K562 (cell line): ENCODE measurements at regions not wholly inside any gene's neighbourhood (a gene's known extent, or its start where the extent isn't known, plus 50 kb on each side); places are given as distances from the start of the nearest gene placed in this dataset.

Experiments used
- ATAC-seq: fragments of 200-7000 bp; cut with Tn5 transposase; 3 replicates; pipeline ENCODE4 v1.9.1; 2020; ENCODE audit warnings: moderate library complexity
- BruUV-seq: library from RNA; stranded (reverse); fragments of 400-500 nt; replicated peaks from 2 replicates; lab custom pipeline; 2021; lab: Mats Ljungman, UMichigan
- CTCF ChIA-PET: fragments of 300-600 bp; formaldehyde crosslinking; extraction: SDS; loops from one replicate; lab custom pipeline; 2021; ENCODE audit warnings: low intra/inter-chr PET ratio; lab: Yijun Ruan, JAX
- POLR2A ChIA-PET: fragments of 300-600, 350-650 bp; sonication (Branson Sonifier 250); formaldehyde crosslinking; extraction: SDS; loops from one replicate; lab custom pipeline; 2021; ENCODE audit warnings: antibody characterized with exemption, inconsistent platforms; lab: Yijun Ruan, JAX
- DNase-seq, 4 experiments: peaks; one replicate each; pipeline versions ENCODE4 v3.0.0 to v3.0.0-alpha.2; 2011 to 2018; ENCODE audit warnings: low spot score in 3 of 4, mixed read lengths in 3 of 4; ENCODE audit errors: extremely low read depth in 1 of 4
- FAIRE-seq: peaks from 2 replicates; lab custom pipeline; 2011; peaks lifted over from hg19 to GRCh38; lab: Jason Lieb, UNC
- H2AFZ ChIP-seq: 2 replicates; pipeline ENCODE4 v1.6.0; 2011; ENCODE audit warnings: low read depth, low read length, control low read depth, inconsistent platforms
- H3K27ac ChIP-seq: fragments of 200-600 bp; 3 replicates; pipeline ENCODE4 v1.8.0; 2011; ENCODE audit warnings: low read depth, mild to moderate bottlenecking, control low read depth, inconsistent platforms, low read length, moderate library complexity, mixed read lengths; ENCODE audit errors: extremely low read depth
- H3K27me3 ChIP-seq, 2 experiments: fragments of 300-600 bp in 1 of 2; 2 replicates in 1 of 2; 3 replicates in 1 of 2; pipeline versions ENCODE4 v1.6.0 to v1.8.0; 2011; ENCODE audit warnings: inconsistent platforms in 2 of 2, low read length in 2 of 2, mild to moderate bottlenecking in 1 of 2, mixed read lengths in 1 of 2, moderate library complexity in 1 of 2; ENCODE audit not compliant: control insufficient read depth in 2 of 2, insufficient read depth in 2 of 2
- H3K36me3 ChIP-seq: fragments of 300-600 bp; 3 replicates; pipeline ENCODE4 v1.8.0; 2011; ENCODE audit warnings: mild to moderate bottlenecking, low read length, inconsistent platforms; ENCODE audit not compliant: control insufficient read depth, insufficient read depth
- H3K4me1 ChIP-seq, 2 experiments: fragments of 200-600 bp in 1 of 2; replicated peaks in 1 of 2; 2 replicates in 1 of 2; 3 replicates in 1 of 2; pipeline versions ENCODE4 v1.5.1 to v1.8.0; 2011; ENCODE audit warnings: inconsistent platforms in 2 of 2, low read length in 2 of 2, mild to moderate bottlenecking in 1 of 2, mixed read lengths in 1 of 2, moderate library complexity in 1 of 2; ENCODE audit not compliant: control insufficient read depth in 2 of 2, insufficient read depth in 2 of 2
- H3K4me2 ChIP-seq: 2 replicates; pipeline ENCODE4 v1.6.1; 2011; ENCODE audit warnings: low read length, control low read depth, inconsistent platforms, mixed read lengths; ENCODE audit not compliant: insufficient read depth
- H3K4me3 ChIP-seq: fragments of 200-600 bp; sonication (generic), shearing (Covaris generic); 2 replicates; pipeline ENCODE4 v1.5.1; 2016; ENCODE audit warnings: control low read depth, inconsistent platforms
- H3K79me2 ChIP-seq: fragments of 200-600 bp; 3 replicates; pipeline ENCODE4 v1.8.0; 2011; ENCODE audit warnings: low read length, inconsistent platforms; ENCODE audit not compliant: control insufficient read depth, insufficient read depth
- H3K9ac ChIP-seq, 2 experiments: 2 replicates each; pipeline versions ENCODE4 v1.6.0 to v1.6.1; 2011; ENCODE audit warnings: low read depth in 2 of 2, low read length in 2 of 2, control low read depth in 1 of 2, inconsistent platforms in 1 of 2, mild to moderate bottlenecking in 1 of 2, mixed read lengths in 1 of 2; ENCODE audit not compliant: insufficient read depth in 1 of 2
- H3K9me1 ChIP-seq: one replicate; pipeline ENCODE4 v1.6.0; 2011; ENCODE audit warnings: inconsistent platforms, mild to moderate bottlenecking, low read length, moderate library complexity; ENCODE audit not compliant: control insufficient read depth, insufficient read depth
- H3K9me3 ChIP-seq: replicated peaks from 2 replicates; pipeline ENCODE4 v1.5.1; 2011; ENCODE audit warnings: low read depth, low read length, inconsistent platforms; ENCODE audit not compliant: control insufficient read depth, insufficient read depth
- H4K20me1 ChIP-seq: replicated peaks from 2 replicates; pipeline ENCODE4 v1.6.1; 2011; ENCODE audit warnings: low read length, inconsistent platforms, mixed read lengths; ENCODE audit not compliant: control insufficient read depth, insufficient read depth
- ARNT ChIP-seq, 2 experiments: fragments of 450-650 bp; IDR thresholded peaks; 2 replicates each; pipeline ENCODE4 v1.6.1; 2016; ENCODE audit warnings: mild to moderate bottlenecking in 1 of 2
- ASH1L ChIP-seq: fragments of 450-650 bp; IDR thresholded peaks from 2 replicates; pipeline ENCODE4 v1.6.1; 2018; ENCODE audit warnings: borderline replicate concordance, mild to moderate bottlenecking, low read depth; ENCODE audit not compliant: partially characterized antibody
- CAMTA2 ChIP-seq: fragments of 250-450 bp; sonication (Bioruptor Pico); conservative IDR thresholded peaks from 2 replicates; pipeline ENCODE4 v1.5.1; 2022
- ETV5 ChIP-seq: sonication (generic); formaldehyde crosslinking; IDR thresholded peaks from 2 replicates; pipeline ENCODE4 v1.4.0; 2020; ENCODE audit warnings: low read depth, mild to moderate bottlenecking, missing genetic modification reagents
- KAT2B ChIP-seq: IDR thresholded peaks from one replicate; pipeline ENCODE4 v1.6.1; 2012; ENCODE audit warnings: low read depth, mild to moderate bottlenecking, control low read depth, inconsistent platforms, low read length, moderate library complexity
- KDM1A ChIP-seq, 2 experiments: fragments of 450-650 bp; IDR thresholded peaks; 2 replicates each; pipeline ENCODE4 v1.6.1; 2016; ENCODE audit warnings: mild to moderate bottlenecking in 2 of 2
- KHSRP ChIP-seq: fragments of 450-650 bp; IDR thresholded peaks from 2 replicates; pipeline ENCODE4 v1.6.1; 2017
- POLR2H ChIP-seq: IDR thresholded peaks from 2 replicates; pipeline ENCODE4 v1.6.1; 2016; ENCODE audit warnings: missing genetic modification characterization, low read depth, mild to moderate bottlenecking, control low read depth, missing compliant biosample characterization, moderate library complexity
- SLC30A9 ChIP-seq: fragments of 250-450 bp; sonication (Bioruptor Pico); IDR thresholded peaks from 2 replicates; pipeline ENCODE4 v1.8.0; 2022; ENCODE audit warnings: mild to moderate bottlenecking, moderate library complexity
- THRB ChIP-seq: fragments of 450-650 bp; formaldehyde crosslinking; conservative IDR thresholded peaks from 2 replicates; pipeline ENCODE4 v1.4.0; 2022; ENCODE audit warnings: mild to moderate bottlenecking, missing genetic modification characterization
- ZNF212 ChIP-seq: fragments of 450-650 bp; formaldehyde crosslinking; IDR thresholded peaks from 2 replicates; pipeline ENCODE4 v1.4.0; 2020; ENCODE audit warnings: mild to moderate bottlenecking
- ZSCAN29 ChIP-seq: fragments of 450-650 bp; IDR thresholded peaks from 2 replicates; pipeline ENCODE4 v1.6.1; 2017
- WGBS: fragments of 100-300 bp; shearing (Covaris generic); methylation state at CpG from one replicate; pipeline ENCODE4 v1.1.6; 2016; ENCODE audit warnings: low coverage, mixed read lengths; ENCODE audit not compliant: insufficient coverage; ENCODE audit errors: missing lambda C conversion rate; 5-methylcytosine and 5-hydroxymethylcytosine counted together
- in situ Hi-C: fragments of 300-500 bp; cut with MboI; formaldehyde crosslinking; loops from 4 replicates; pipeline ENCODE4 v1.15.0; 2018; ENCODE audit warnings: inconsistent platforms, mixed read lengths
- intact Hi-C: fragments of 100-400 bp; cut with micrococcal nuclease; formaldehyde crosslinking; loops from 2 replicates; pipeline ENCODE4 v1.14.2; 2022

GRCh38 chr18:10009321-10010144 is 95.7 kb downstream of the VAPA start (continued):
- TF ChIP-seq KAT2B (no peak), ARNT (IDR thresholded peaks at IDR 0.05) (no peak), ZSCAN29 (no peak)

- Histone ChIP-seq H3K27me3 (peaks cover 29 to 41% of the 10 kb centered on the region in 2 experiments; a peak in 4 of 5 replicates), H4K20me1 (no peaks in the 10 kb centered on the region; the same call in 1 of the 2 replicates), H3K9me1 (peaks cover 3% of the 10 kb centered on the region), H3K4me3 (no peak overlapping the region), H3K9ac (no peak overlapping the region), H3K4me1 (peaks cover 0 to 3% of the 10 kb centered on the region in 2 experiments; a peak in 1 of 5 replicates), H3K36me3 (no peaks in the 10 kb centered on the region), H3K4me2 (no peak overlapping the region), H2AFZ (no peak overlapping the region), H3K9me3 (no peaks in the 10 kb centered on the region), H3K79me2 (no peaks in the 10 kb centered on the region), H3K27ac (no peak overlapping the region)
- 0% methylated on average over 6 of the region's 6 CpGs for WGBS
- intact Hi-C loops (no loop called here), in situ Hi-C loops (no loop called here)
- POLR2A ChIA-PET: interaction anchor here (0.6 to 1.1 kb wide), 3 partner anchors 9 to 278 kb away, joined by 3 to 4 read pairs (median 3); no protein-coding TSS in a partner anchor
- TF ChIP-seq KHSRP (no peak), CAMTA2 (CRISPR knock-in tag) (no peak), ASH1L (no peak), THRB (CRISPR knock-in tag) (no peak), SLC30A9 (CRISPR knock-in tag) (no peak), KDM1A (IDR thresholded peaks at IDR 0.05) (no peak), ZNF212 (no peak), ETV5 (CRISPR knock-in tag) (no peak), POLR2H (tag) (no peak)
- DNase-seq (no peak), ATAC-seq (no peak), FAIRE-seq (no peak)
- BruUV-seq: no TSS peak
- CTCF ChIA-PET: no interaction called here
Observed at GRCh38 chr18:10010611-10011015, 96.8 kb downstream of the VAPA start.
